ENCODE measurements at regions not wholly inside any gene's neighbourhood (a gene's known extent, or its start where the extent isn't known, plus 50 kb on each side); places are given as distances from the start of the nearest gene placed in this dataset.

DNA sequence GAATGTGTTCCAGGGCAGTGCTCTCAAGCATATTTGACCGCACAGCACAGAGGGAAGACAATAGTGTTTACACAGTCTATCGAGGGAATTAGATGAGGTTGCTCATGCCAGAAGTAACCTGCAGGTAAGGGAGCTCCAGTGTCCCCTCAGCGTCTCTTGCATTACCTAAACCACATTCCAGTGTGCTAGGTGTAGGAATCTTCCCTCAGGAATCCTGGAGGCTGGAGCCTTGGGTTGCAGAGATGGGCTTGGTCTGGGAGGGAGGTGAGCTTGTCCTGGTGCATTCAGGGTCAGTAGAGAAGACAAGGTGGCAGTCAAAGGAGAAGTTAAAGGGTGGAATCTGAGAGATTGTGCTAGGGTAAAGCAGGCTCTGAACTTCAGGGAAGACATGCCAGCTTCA lies 56.3 kb downstream of the SOX14 start:
- H3K4me3 ChIP-seq (ENCODE audit: low read depth, low read length), result no peak overlapping the region
- TF ChIP-seq, protein P1, sequence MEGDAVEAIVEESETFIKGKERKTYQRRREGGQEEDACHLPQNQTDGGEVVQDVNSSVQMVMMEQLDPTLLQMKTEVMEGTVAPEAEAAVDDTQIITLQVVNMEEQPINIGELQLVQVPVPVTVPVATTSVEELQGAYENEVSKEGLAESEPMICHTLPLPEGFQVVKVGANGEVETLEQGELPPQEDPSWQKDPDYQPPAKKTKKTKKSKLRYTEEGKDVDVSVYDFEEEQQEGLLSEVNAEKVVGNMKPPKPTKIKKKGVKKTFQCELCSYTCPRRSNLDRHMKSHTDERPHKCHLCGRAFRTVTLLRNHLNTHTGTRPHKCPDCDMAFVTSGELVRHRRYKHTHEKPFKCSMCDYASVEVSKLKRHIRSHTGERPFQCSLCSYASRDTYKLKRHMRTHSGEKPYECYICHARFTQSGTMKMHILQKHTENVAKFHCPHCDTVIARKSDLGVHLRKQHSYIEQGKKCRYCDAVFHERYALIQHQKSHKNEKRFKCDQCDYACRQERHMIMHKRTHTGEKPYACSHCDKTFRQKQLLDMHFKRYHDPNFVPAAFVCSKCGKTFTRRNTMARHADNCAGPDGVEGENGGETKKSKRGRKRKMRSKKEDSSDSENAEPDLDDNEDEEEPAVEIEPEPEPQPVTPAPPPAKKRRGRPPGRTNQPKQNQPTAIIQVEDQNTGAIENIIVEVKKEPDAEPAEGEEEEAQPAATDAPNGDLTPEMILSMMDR (IDR thresholded peaks at IDR 0.05; ENCODE audit: insufficient read depth, low read depth, low read length), result no peak
- no peak for DNase-seq (ENCODE audit: low read depth)

GRCh38 chr3:137835096-137835495 lies 71.0 kb downstream of the SOX14 start:
- H3K4me3 ChIP-seq (ENCODE audit: low read depth, low read length), result no peak overlapping the region
- no peak for DNase-seq (ENCODE audit: low read depth)
- TF ChIP-seq, protein P1 (IDR thresholded peaks at IDR 0.05; ENCODE audit: insufficient read depth, low read depth, low read length), result no peak

DNA sequence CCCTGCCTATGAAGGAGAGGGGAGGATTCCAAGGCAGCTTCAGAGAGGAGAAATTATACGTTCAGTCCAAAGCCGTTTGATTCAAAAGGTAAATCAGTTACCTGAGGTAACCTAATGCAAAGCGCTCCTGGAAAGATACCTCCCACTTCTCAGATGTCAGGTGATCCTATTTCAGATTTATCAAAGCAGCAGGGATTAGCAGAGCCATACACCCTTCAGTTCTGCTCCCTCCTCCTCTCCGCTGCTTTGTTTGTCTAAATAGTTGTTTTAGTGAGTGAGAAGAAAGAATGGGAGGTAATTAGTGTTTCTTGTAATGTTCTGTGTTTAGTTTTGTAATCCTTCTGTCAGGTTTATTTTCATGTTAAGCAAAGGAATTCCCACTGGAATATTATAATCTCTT lies 81.1 kb downstream of the SOX14 start:
- H3K4me3 ChIP-seq (ENCODE audit: low read depth, low read length), result no peak overlapping the region
- no peak for DNase-seq (ENCODE audit: low read depth)
- TF ChIP-seq, protein P1 (IDR thresholded peaks at IDR 0.05; ENCODE audit: insufficient read depth, low read depth, low read length), result no peak

- DNase-seq (ENCODE audit: low read depth), result no peak
- H3K4me3 ChIP-seq (ENCODE audit: low read depth, low read length), result no peak overlapping the region
- TF ChIP-seq, protein P1 (IDR thresholded peaks at IDR 0.05; ENCODE audit: insufficient read depth, low read depth, low read length), result no peak
Measured at GRCh38 chr3:137845666-137846065, 81.6 kb downstream of the SOX14 start.

- no peak for DNase-seq (ENCODE audit: low read depth)
- TF ChIP-seq, protein P1 (IDR thresholded peaks at IDR 0.05; ENCODE audit: insufficient read depth, low read depth, low read length), result no peak
- no peak overlapping the region for H3K4me3 ChIP-seq (ENCODE audit: low read depth, low read length)
Measured at GRCh38 chr3:137852391-137852830, 88.3 kb downstream of the SOX14 start.

- no peak for DNase-seq (ENCODE audit: low read depth)
- TF ChIP-seq, protein P1 (IDR thresholded peaks at IDR 0.05; ENCODE audit: insufficient read depth, low read depth, low read length), result no peak
- no peak overlapping the region for H3K4me3 ChIP-seq (ENCODE audit: low read depth, low read length)
Measured at GRCh38 chr3:137854533-137855261, 90.6 kb downstream of the SOX14 start.

- TF ChIP-seq, protein P1 (IDR thresholded peaks at IDR 0.05; ENCODE audit: insufficient read depth, low read depth, low read length), result no peak
- DNase-seq (ENCODE audit: low read depth), result no peak
- no peak overlapping the region for H3K4me3 ChIP-seq (ENCODE audit: low read depth, low read length)
Measured at GRCh38 chr3:137866001-137866400, 101.9 kb downstream of the SOX14 start.

Data from fibroblast of villous mesenchyme (primary cell).